Mesothelial cell of epicardium (in vitro differentiated cells): ENCODE measurements at regions not wholly inside any gene's neighbourhood (a gene's known extent, or its start where the extent isn't known, plus 50 kb on each side); places are given as distances from the start of the nearest gene placed in this dataset.

Experiments used
- DNase-seq, 2 experiments: peaks; one replicate each; pipeline ENCODE4 v3.0.0; 2021; ENCODE audit warnings: low spot score in 2 of 2; ENCODE audit not compliant: unreplicated experiment in 2 of 2
- H3K27ac Mint-ChIP-seq: 2 replicates; pipeline ENCODE4 v1.8.0; 2021; ENCODE audit warnings: mixed read lengths
- H3K27me3 Mint-ChIP-seq: 2 replicates; pipeline ENCODE4 v1.8.0; 2021; ENCODE audit warnings: low read depth, mixed read lengths
- H3K36me3 Mint-ChIP-seq: 2 replicates; pipeline ENCODE4 v1.8.0; 2021; ENCODE audit warnings: mixed read lengths
- H3K4me1 Mint-ChIP-seq: 2 replicates; pipeline ENCODE4 v1.8.0; 2021; ENCODE audit warnings: mixed read lengths
- H3K4me3 Mint-ChIP-seq: 2 replicates; pipeline ENCODE4 v1.8.0; 2021; ENCODE audit warnings: mild to moderate bottlenecking, moderate library complexity, mixed read lengths
- H3K9me3 Mint-ChIP-seq: 2 replicates; pipeline ENCODE4 v1.8.0; 2021; ENCODE audit warnings: mixed read lengths
- TF ChIP-seq, protein P1 (sequence below): fragments of 200-600 bp; sonication (generic); IDR thresholded peaks from one replicate; pipeline ENCODE4 v1.5.0; 2021; ENCODE audit warnings: antibody characterized with exemption; ENCODE audit not compliant: unreplicated experiment

DNA sequence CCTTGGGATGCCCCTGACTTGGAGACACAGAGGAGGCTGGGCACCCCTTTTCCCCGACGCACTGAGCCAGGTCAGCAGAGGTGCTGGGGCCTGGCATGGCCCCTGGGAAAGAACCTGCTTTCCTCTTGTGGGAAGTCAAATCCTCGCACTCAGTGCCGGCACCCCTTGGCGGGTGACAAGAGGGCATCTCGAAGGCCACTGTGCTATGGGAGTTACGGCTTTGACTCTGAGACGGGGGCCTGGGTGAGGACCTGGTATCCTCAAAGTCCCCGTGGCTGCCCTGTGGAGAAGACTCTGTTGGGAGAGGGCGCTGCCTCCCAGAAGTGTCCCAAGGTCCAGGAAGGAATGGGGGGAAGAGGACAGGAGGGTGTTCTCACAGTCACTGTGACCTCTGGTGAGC lies 117.0 kb downstream of the METRNL start:
- Mint-ChIP-seq H3K27ac (no peak overlapping the region), H3K4me1 (peaks cover 22% of the 10 kb centered on the region)

GRCh38 chr17:83196973-83197880 lies 117.8 kb downstream of the METRNL start:
- H3K4me1 Mint-ChIP-seq = peaks cover 25% of the 10 kb centered on the region
- no peaks in the 10 kb centered on the region for H3K27me3 Mint-ChIP-seq
- DNase-seq = no peak
- no peak overlapping the region for H3K4me3 Mint-ChIP-seq
- no peaks in the 10 kb centered on the region for H3K36me3 Mint-ChIP-seq
- no peak overlapping the region for H3K27ac Mint-ChIP-seq
- H3K9me3 Mint-ChIP-seq = no peaks in the 10 kb centered on the region
- TF ChIP-seq, protein P1, sequence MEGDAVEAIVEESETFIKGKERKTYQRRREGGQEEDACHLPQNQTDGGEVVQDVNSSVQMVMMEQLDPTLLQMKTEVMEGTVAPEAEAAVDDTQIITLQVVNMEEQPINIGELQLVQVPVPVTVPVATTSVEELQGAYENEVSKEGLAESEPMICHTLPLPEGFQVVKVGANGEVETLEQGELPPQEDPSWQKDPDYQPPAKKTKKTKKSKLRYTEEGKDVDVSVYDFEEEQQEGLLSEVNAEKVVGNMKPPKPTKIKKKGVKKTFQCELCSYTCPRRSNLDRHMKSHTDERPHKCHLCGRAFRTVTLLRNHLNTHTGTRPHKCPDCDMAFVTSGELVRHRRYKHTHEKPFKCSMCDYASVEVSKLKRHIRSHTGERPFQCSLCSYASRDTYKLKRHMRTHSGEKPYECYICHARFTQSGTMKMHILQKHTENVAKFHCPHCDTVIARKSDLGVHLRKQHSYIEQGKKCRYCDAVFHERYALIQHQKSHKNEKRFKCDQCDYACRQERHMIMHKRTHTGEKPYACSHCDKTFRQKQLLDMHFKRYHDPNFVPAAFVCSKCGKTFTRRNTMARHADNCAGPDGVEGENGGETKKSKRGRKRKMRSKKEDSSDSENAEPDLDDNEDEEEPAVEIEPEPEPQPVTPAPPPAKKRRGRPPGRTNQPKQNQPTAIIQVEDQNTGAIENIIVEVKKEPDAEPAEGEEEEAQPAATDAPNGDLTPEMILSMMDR = no peak

More for the DNA sequence above, 117.0 kb downstream of the METRNL start:
- H3K27me3 Mint-ChIP-seq = no peaks in the 10 kb centered on the region
- DNase-seq = no peak
- H3K36me3 Mint-ChIP-seq = no peaks in the 10 kb centered on the region
- no peak overlapping the region for H3K4me3 Mint-ChIP-seq
- TF ChIP-seq, protein P1 = no peak
- no peaks in the 10 kb centered on the region for H3K9me3 Mint-ChIP-seq

- Mint-ChIP-seq H3K36me3 (no peaks in the 10 kb centered on the region), H3K27ac (no peak overlapping the region), H3K9me3 (no peaks in the 10 kb centered on the region), H3K4me1 (peaks cover 25% of the 10 kb centered on the region), H3K27me3 (no peaks in the 10 kb centered on the region), H3K4me3 (no peak overlapping the region)
- no peak for DNase-seq
- TF ChIP-seq, protein P1 = no peak
Observed at GRCh38 chr17:83198366-83199341, 119.2 kb downstream of the METRNL start.

- Mint-ChIP-seq H3K36me3 (no peaks in the 10 kb centered on the region), H3K27me3 (no peaks in the 10 kb centered on the region), H3K27ac (no peak overlapping the region), H3K4me3 (no peak overlapping the region), H3K4me1 (peaks cover 25% of the 10 kb centered on the region), H3K9me3 (no peaks in the 10 kb centered on the region)
- no peak for DNase-seq
- TF ChIP-seq, protein P1 = no peak
Observed at GRCh38 chr17:83199500-83200201, 120.2 kb downstream of the METRNL start.

GRCh38 chr17:83200231-83200699 lies 120.9 kb downstream of the METRNL start:
- Mint-ChIP-seq H3K9me3 (no peaks in the 10 kb centered on the region), H3K27me3 (no peaks in the 10 kb centered on the region), H3K27ac (no peak overlapping the region), H3K4me3 (no peak overlapping the region), H3K4me1 (peaks cover 22% of the 10 kb centered on the region), H3K36me3 (no peaks in the 10 kb centered on the region)
- TF ChIP-seq, protein P1 = no peak
- DNase-seq = no peak
